Gastroesophageal sphincter (tissue), 4 donors: ENCODE measurements at regions not wholly inside any gene's neighbourhood (a gene's known extent, or its start where the extent isn't known, plus 50 kb on each side); places are given as distances from the start of the nearest gene placed in this dataset.

Experiments used
- ATAC-seq: fragments of 150-250 bp; one replicate; pipeline ENCODE4 v1.9.1; 2016; ENCODE audit warnings: mild to moderate bottlenecking, moderate library complexity
- H3K27ac ChIP-seq, 4 donors: fragments of 200-600 bp; sonication (generic) in 3 of 4; 1 replicate in 3 of 4; 2 replicates in 1 of 4; pipeline ENCODE4 v1.5.1; 2016 to 2019
- H3K27me3 ChIP-seq: fragments of 200-600 bp; sonication (generic); one replicate; pipeline ENCODE4 v1.5.1; 2019
- H3K36me3 ChIP-seq, 2 donors: fragments of 200-600 bp; sonication (generic); one replicate each; pipeline ENCODE4 v1.5.1; 2019; ENCODE audit warnings: control low read depth in 1 of 2
- H3K4me1 ChIP-seq, 3 donors: fragments of 200-600 bp; sonication (generic); 1 replicate in 2 of 3; 2 replicates in 1 of 3; pipeline ENCODE4 v1.5.1; 2016 to 2019; ENCODE audit warnings: control low read depth in 2 of 3
- H3K4me3 ChIP-seq, 2 donors: fragments of 200-600 bp; sonication (generic); one replicate each; pipeline ENCODE4 v1.5.1; 2019; ENCODE audit warnings: mild to moderate bottlenecking in 1 of 2, moderate library complexity in 1 of 2
- H3K9me3 ChIP-seq, 3 donors: fragments of 200-600 bp; sonication (generic); one replicate each; pipeline ENCODE4 v1.5.1; 2017 to 2019; ENCODE audit warnings: control low read depth in 2 of 3
- EP300 ChIP-seq: sonication (generic); formaldehyde crosslinking; IDR thresholded peaks from one replicate; pipeline ENCODE4 v1.6.1; 2017; ENCODE audit warnings: antibody characterized with exemption, mild to moderate bottlenecking
- POLR2A ChIP-seq, 2 donors: fragments of 450-650 bp; IDR thresholded peaks; one replicate each; pipeline ENCODE4 v1.6.1; 2017; ENCODE audit warnings: antibody characterized with exemption in 2 of 2, mild to moderate bottlenecking in 2 of 2, moderate library complexity in 1 of 2
- POLR2AphosphoS5 ChIP-seq: sonication (generic); formaldehyde crosslinking; IDR thresholded peaks from one replicate; pipeline ENCODE4 v1.6.1; 2017; ENCODE audit warnings: antibody characterized with exemption
- WGBS, 2 donors: methylation state at CpG; one replicate each; pipeline ENCODE4 v1.1.5; 2018; ENCODE audit warnings: low coverage in 1 of 2; 5-methylcytosine and 5-hydroxymethylcytosine counted together
- TF ChIP-seq, protein P1 (sequence below), 4 experiments: fragments of 200-600 bp in 2 of 4; fragments of 450-650 bp in 2 of 4; sonication (generic) in 1 of 4; IDR thresholded peaks; one replicate each; pipeline ENCODE4 v1.5.1; 2017 to 2019; ENCODE audit warnings: antibody characterized with exemption in 4 of 4, mild to moderate bottlenecking in 2 of 4, moderate library complexity in 2 of 4

DNA sequence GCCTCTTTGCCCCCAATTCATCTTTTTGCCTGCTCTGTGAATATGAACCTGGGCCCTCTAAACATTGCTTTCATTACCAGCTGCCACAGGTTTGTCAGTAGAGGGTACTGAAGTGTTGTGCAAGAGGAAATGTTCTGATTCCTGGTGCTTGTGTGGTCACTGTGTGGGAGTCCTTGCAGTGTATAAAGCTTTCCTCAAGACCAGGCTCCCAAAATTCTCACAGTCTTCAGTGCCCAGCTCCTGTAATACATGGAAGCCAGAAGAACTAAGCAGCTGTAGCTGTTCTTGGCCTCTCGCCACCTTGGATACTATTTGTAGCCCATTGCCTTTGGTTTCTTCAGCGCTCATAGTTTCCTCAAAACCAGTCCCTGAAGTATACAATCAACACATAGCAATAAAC lies 1046.2 kb downstream of the BRINP3 start:
- no peak overlapping the region for H3K4me3 ChIP-seq
- no peaks in the 10 kb centered on the region for H3K9me3 ChIP-seq
- H3K27me3 ChIP-seq: no peaks in the 10 kb centered on the region
- no peaks in the 10 kb centered on the region for H3K4me1 ChIP-seq
- TF ChIP-seq POLR2A (IDR thresholded peaks at IDR 0.05) (no peak), POLR2AphosphoS5 (no peak), EP300 (no peak)
- TF ChIP-seq, protein P1, sequence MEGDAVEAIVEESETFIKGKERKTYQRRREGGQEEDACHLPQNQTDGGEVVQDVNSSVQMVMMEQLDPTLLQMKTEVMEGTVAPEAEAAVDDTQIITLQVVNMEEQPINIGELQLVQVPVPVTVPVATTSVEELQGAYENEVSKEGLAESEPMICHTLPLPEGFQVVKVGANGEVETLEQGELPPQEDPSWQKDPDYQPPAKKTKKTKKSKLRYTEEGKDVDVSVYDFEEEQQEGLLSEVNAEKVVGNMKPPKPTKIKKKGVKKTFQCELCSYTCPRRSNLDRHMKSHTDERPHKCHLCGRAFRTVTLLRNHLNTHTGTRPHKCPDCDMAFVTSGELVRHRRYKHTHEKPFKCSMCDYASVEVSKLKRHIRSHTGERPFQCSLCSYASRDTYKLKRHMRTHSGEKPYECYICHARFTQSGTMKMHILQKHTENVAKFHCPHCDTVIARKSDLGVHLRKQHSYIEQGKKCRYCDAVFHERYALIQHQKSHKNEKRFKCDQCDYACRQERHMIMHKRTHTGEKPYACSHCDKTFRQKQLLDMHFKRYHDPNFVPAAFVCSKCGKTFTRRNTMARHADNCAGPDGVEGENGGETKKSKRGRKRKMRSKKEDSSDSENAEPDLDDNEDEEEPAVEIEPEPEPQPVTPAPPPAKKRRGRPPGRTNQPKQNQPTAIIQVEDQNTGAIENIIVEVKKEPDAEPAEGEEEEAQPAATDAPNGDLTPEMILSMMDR (IDR thresholded peaks at IDR 0.05): no peak
- no peak for ATAC-seq
- WGBS, 2 donors: 71 to 83% methylated on average over 1 of the region's 2 CpGs
- no peaks in the 10 kb centered on the region for H3K36me3 ChIP-seq
- H3K27ac ChIP-seq: no peak overlapping the region

DNA sequence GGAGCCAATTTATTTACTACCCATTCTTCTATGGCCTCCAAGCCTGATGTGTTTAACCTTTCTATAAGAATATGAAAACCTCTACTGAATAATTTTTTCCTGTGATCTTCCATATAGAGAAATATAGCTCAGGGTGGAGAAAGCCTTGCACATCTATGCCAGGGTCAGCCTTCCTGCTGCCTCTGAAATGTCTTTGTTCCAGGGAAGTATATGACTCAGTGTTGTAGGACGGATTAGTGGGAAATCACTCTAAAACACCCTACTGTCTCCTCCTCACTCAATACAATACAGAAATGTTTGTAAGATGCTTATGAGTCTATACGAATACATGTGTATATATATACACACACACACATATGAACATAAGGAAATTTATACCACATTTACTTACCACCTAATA lies 1044.9 kb downstream of the BRINP3 start:
- TF ChIP-seq EP300 (no peak), POLR2AphosphoS5 (no peak), POLR2A (IDR thresholded peaks at IDR 0.05) (no peak)
- TF ChIP-seq, protein P1 (IDR thresholded peaks at IDR 0.05): no peak
- Histone ChIP-seq H3K4me3 (no peak overlapping the region), H3K27ac (no peak overlapping the region), H3K4me1 (no peaks in the 10 kb centered on the region), H3K27me3 (no peaks in the 10 kb centered on the region), H3K9me3 (no peaks in the 10 kb centered on the region), H3K36me3 (no peaks in the 10 kb centered on the region)
- 65 to 67% methylated on average over 2 of the region's 2 CpGs for WGBS, 2 donors
- no peak for ATAC-seq

DNA sequence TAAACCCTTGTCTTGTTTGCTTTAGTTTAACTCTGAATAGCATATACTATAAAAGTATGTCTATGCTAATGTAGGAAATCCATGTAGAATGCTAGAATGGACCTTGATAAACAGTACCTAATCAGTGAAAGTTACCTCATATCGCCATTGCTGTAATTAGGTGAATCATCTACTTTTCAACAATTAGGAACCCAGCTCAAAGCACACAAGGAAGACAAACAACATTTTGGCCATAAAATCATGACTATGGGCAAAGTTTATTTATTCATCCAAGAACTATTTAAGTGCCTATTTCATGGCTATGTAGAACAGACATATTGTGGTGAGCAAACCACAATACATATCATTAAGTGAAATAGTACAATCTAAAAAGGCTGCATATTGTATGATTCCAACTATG lies 1043.2 kb downstream of the BRINP3 start:
- WGBS, 2 donors: 81 to 100% methylated on average over 1 of the region's 1 CpG
- no peak for TF ChIP-seq POLR2AphosphoS5
- no peak for TF ChIP-seq EP300
- TF ChIP-seq, protein P1 (IDR thresholded peaks at IDR 0.05): no peak
- no peak for TF ChIP-seq POLR2A (IDR thresholded peaks at IDR 0.05)
- no peaks in the 10 kb centered on the region for H3K36me3 ChIP-seq
- H3K9me3 ChIP-seq: no peaks in the 10 kb centered on the region
- no peaks in the 10 kb centered on the region for H3K4me1 ChIP-seq
- ATAC-seq: no peak
- no peak overlapping the region for H3K4me3 ChIP-seq
- H3K27me3 ChIP-seq: no peaks in the 10 kb centered on the region
- H3K27ac ChIP-seq: no peak overlapping the region

DNA sequence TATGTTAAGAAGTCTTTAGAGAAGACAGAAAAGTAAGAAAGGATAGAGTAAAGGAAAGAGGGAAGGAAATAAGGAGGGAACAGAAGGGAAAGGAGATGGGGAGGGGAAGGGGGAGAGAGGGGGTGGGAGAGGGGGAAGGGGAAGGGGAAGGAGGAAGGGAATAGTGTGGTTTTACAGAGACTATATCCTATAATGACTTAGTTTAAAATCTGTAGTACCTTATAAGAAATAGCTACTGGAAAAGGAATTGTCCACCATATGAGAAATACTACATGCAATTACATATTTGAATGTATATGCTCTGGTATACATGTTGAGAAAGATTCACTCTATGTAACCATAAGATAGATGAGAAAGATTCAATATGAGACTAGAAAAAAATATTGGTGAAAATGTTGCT lies 1042.3 kb downstream of the BRINP3 start:
- TF ChIP-seq EP300 (no peak), POLR2A (IDR thresholded peaks at IDR 0.05) (no peak), POLR2AphosphoS5 (no peak)
- TF ChIP-seq, protein P1 (IDR thresholded peaks at IDR 0.05): no peak
- no peak for ATAC-seq
- no peak overlapping the region for H3K27ac ChIP-seq

DNA sequence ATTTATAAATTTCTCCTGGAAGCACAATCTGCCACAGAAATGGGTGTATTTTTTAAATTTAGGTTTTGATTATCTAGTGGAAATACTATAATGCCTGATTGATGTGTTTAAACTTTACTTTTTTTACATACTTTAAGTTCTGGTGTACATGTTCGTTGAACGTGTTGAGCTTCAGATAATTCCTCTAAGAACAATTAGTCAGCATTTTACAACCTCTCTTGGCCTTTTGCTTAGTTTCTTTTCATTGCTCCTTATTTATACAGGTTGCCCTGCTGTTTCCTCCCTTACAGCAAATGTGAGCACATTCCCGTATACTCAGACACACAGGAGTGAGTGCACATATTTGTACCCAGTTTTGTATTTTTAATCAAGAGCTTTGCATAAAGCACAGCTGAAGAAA lies 1038.9 kb downstream of the BRINP3 start:
- 63 to 69% methylated on average over 3 of the region's 3 CpGs for WGBS, 2 donors
- no peaks in the 10 kb centered on the region for H3K9me3 ChIP-seq
- H3K27ac ChIP-seq: no peak overlapping the region
- TF ChIP-seq POLR2AphosphoS5: no peak
- no peak for TF ChIP-seq POLR2A (IDR thresholded peaks at IDR 0.05)
- TF ChIP-seq, protein P1 (IDR thresholded peaks at IDR 0.05): no peak
- no peak for TF ChIP-seq EP300
- ATAC-seq: no peak
- no peaks in the 10 kb centered on the region for H3K27me3 ChIP-seq
- no peaks in the 10 kb centered on the region for H3K4me1 ChIP-seq
- no peak overlapping the region for H3K4me3 ChIP-seq
- no peaks in the 10 kb centered on the region for H3K36me3 ChIP-seq

More for the DNA sequence above, 1042.3 kb downstream of the BRINP3 start:
- H3K4me3 ChIP-seq: no peak overlapping the region
- no peaks in the 10 kb centered on the region for H3K36me3 ChIP-seq
- no peaks in the 10 kb centered on the region for H3K9me3 ChIP-seq
- no peaks in the 10 kb centered on the region for H3K27me3 ChIP-seq
- no peaks in the 10 kb centered on the region for H3K4me1 ChIP-seq
